H9 (cell line): ENCODE measurements at regions not wholly inside any gene's neighbourhood (a gene's known extent, or its start where the extent isn't known, plus 50 kb on each side); places are given as distances from the start of the nearest gene placed in this dataset.

Experiments used
- DNase-seq: peaks from one replicate; pipeline ENCODE4 v3.0.0-alpha.2; 2017
- H2AFZ ChIP-seq: one replicate; pipeline ENCODE4 v1.6.1; 2013; ENCODE audit warnings: mild to moderate bottlenecking, low read length, control low read depth, moderate library complexity
- H2AK5ac ChIP-seq: 2 replicates; pipeline ENCODE4 v1.6.1; 2013; ENCODE audit warnings: low read length, control low read depth, mixed read lengths; ENCODE audit not compliant: insufficient read length
- H2BK120ac ChIP-seq: one replicate; pipeline ENCODE4 v1.6.1; 2013; ENCODE audit warnings: low read depth, mild to moderate bottlenecking, low read length, control low read depth, inconsistent platforms; ENCODE audit not compliant: poor library complexity, severe bottlenecking
- H2BK12ac ChIP-seq: 2 replicates; pipeline ENCODE4 v1.6.1; 2013; ENCODE audit warnings: low read length, control low read depth, mixed read lengths, low read depth; ENCODE audit not compliant: insufficient read length
- H2BK15ac ChIP-seq: 2 replicates; pipeline ENCODE4 v1.6.1; 2013; ENCODE audit warnings: low read depth, low read length, control low read depth
- H2BK20ac ChIP-seq: one replicate; pipeline ENCODE4 v1.6.1; 2013; ENCODE audit warnings: low read depth, mild to moderate bottlenecking, low read length, control low read depth, inconsistent platforms; ENCODE audit not compliant: poor library complexity, severe bottlenecking
- H2BK5ac ChIP-seq: 2 replicates; pipeline ENCODE4 v1.6.1; 2013; ENCODE audit warnings: low read length, control low read depth, mixed read lengths; ENCODE audit not compliant: insufficient read length
- H3K14ac ChIP-seq: 2 replicates; pipeline ENCODE4 v1.6.1; 2013; ENCODE audit warnings: low read length, control low read depth; ENCODE audit not compliant: insufficient read depth
- H3K18ac ChIP-seq: 2 replicates; pipeline ENCODE4 v1.6.1; 2013; ENCODE audit warnings: low read depth, mild to moderate bottlenecking, mixed read lengths, low read length, control low read depth; ENCODE audit not compliant: insufficient read length
- H3K23ac ChIP-seq: 2 replicates; pipeline ENCODE4 v1.6.1; 2013; ENCODE audit warnings: low read length, control low read depth, mixed read lengths, low read depth; ENCODE audit not compliant: insufficient read length
- H3K23me2 ChIP-seq: 2 replicates; pipeline ENCODE4 v1.6.1; 2013; ENCODE audit warnings: low read depth, mild to moderate bottlenecking, mixed read lengths, low read length, control low read depth; ENCODE audit not compliant: insufficient read length, poor library complexity, severe bottlenecking
- H3K27ac ChIP-seq: 2 replicates; pipeline ENCODE4 v1.5.1; 2013; ENCODE audit warnings: low read length, control low read depth, mixed read lengths, low read depth; ENCODE audit not compliant: insufficient read length
- H3K27me3 ChIP-seq: 2 replicates; pipeline ENCODE4 v1.6.1; 2013; ENCODE audit warnings: low read length, control low read depth, inconsistent platforms; ENCODE audit not compliant: insufficient read depth
- H3K4ac ChIP-seq: 2 replicates; pipeline ENCODE4 v1.6.1; 2013; ENCODE audit warnings: low read depth, mild to moderate bottlenecking, control low read depth, inconsistent platforms, low read length, moderate library complexity
- H3K4me1 ChIP-seq: 2 replicates; pipeline ENCODE4 v1.6.1; 2013; ENCODE audit warnings: low read length, control low read depth, inconsistent platforms; ENCODE audit not compliant: insufficient read depth
- H3K4me2 ChIP-seq: 2 replicates; pipeline ENCODE4 v1.6.1; 2013; ENCODE audit warnings: low read length, control low read depth, mixed read lengths; ENCODE audit not compliant: insufficient read length, insufficient read depth
- H3K56ac ChIP-seq: 2 replicates; pipeline ENCODE4 v1.6.1; 2013; ENCODE audit warnings: low read depth, mild to moderate bottlenecking, mixed read lengths, low read length, control low read depth; ENCODE audit not compliant: insufficient read length
- H3K79me1 ChIP-seq: 2 replicates; pipeline ENCODE4 v1.6.1; 2013; ENCODE audit warnings: low read depth, mild to moderate bottlenecking, moderate library complexity, low read length, control low read depth, inconsistent platforms; ENCODE audit not compliant: insufficient read depth, poor library complexity, severe bottlenecking
- H3K79me2 ChIP-seq: 2 replicates; pipeline ENCODE4 v1.6.1; 2013; ENCODE audit warnings: low read length, control low read depth, inconsistent platforms; ENCODE audit not compliant: insufficient read depth
- H3K9ac ChIP-seq: 2 replicates; pipeline ENCODE4 v1.6.1; 2013; ENCODE audit warnings: low read length, control low read depth, mixed read lengths; ENCODE audit not compliant: insufficient read length; ENCODE audit errors: extremely low read depth
- H3K9me3 ChIP-seq: one replicate; pipeline ENCODE4 v1.6.1; 2013; ENCODE audit warnings: low read depth, low read length, inconsistent platforms; ENCODE audit not compliant: control insufficient read depth
- H3T11ph ChIP-seq: one replicate; pipeline ENCODE4 v1.6.1; 2013; ENCODE audit warnings: mild to moderate bottlenecking, low read length, control low read depth, inconsistent platforms
- H4K20me1 ChIP-seq: one replicate; pipeline ENCODE4 v1.6.1; 2013; ENCODE audit not compliant: control insufficient read depth, insufficient read length, insufficient read depth
- H4K5ac ChIP-seq: 2 replicates; pipeline ENCODE4 v1.6.1; 2013; ENCODE audit warnings: low read depth, mild to moderate bottlenecking, mixed read lengths, low read length, control low read depth; ENCODE audit not compliant: insufficient read length
- H4K8ac ChIP-seq: replicated peaks from 2 replicates; pipeline ENCODE4 v1.6.1; 2013; ENCODE audit warnings: low read length, control low read depth, mixed read lengths, low read depth; ENCODE audit not compliant: insufficient read length
- H4K91ac ChIP-seq: 2 replicates; pipeline ENCODE4 v1.6.1; 2013; ENCODE audit warnings: low read depth, mild to moderate bottlenecking, moderate library complexity, mixed read lengths, low read length, control low read depth; ENCODE audit not compliant: insufficient read length
- H3K27ac Mint-ChIP-seq, 3 experiments: 2 replicates in 2 of 3; 3 replicates in 1 of 3; pipeline ENCODE4 v1.8.0; 2020 to 2021; ENCODE audit warnings: mixed read lengths in 3 of 3, mild to moderate bottlenecking in 1 of 3, moderate library complexity in 1 of 3
- H3K27me3 Mint-ChIP-seq: 2 replicates; pipeline ENCODE4 v1.8.0; 2021; ENCODE audit warnings: low read depth, mild to moderate bottlenecking, moderate library complexity, mixed read lengths
- H3K36me3 Mint-ChIP-seq, 3 experiments: 2 replicates in 2 of 3; 3 replicates in 1 of 3; pipeline ENCODE4 v1.8.0; 2020 to 2021; ENCODE audit warnings: low read depth in 3 of 3, mixed read lengths in 3 of 3; ENCODE audit not compliant: insufficient read depth in 1 of 3
- H3K4me1 Mint-ChIP-seq, 2 experiments: 2 replicates each; pipeline ENCODE4 v1.8.0; 2020; ENCODE audit warnings: mixed read lengths in 2 of 2
- H3K4me3 Mint-ChIP-seq, 2 experiments: 2 replicates in 1 of 2; 3 replicates in 1 of 2; pipeline ENCODE4 v1.8.0; 2020 to 2021; ENCODE audit warnings: mild to moderate bottlenecking in 2 of 2, mixed read lengths in 2 of 2, moderate library complexity in 1 of 2
- H3K9me3 Mint-ChIP-seq, 2 experiments: 2 replicates in 1 of 2; 3 replicates in 1 of 2; pipeline ENCODE4 v1.8.0; 2020; ENCODE audit warnings: mild to moderate bottlenecking in 2 of 2, mixed read lengths in 2 of 2, moderate library complexity in 1 of 2
- WGBS: extraction: QIAGEN DNeasy Blood & Tissue Kit; methylation state at CpG from one replicate; pipeline ENCODE4 v1.1.7; 2013; ENCODE audit warnings: missing lambda C conversion rate, low lambda C conversion rate, mixed read lengths; ENCODE audit not compliant: insufficient read length; ENCODE audit errors: extremely low coverage; 5-methylcytosine and 5-hydroxymethylcytosine counted together
- TF ChIP-seq, protein P1 (sequence below): fragments of 200-600 bp; sonication (generic); conservative IDR thresholded peaks from 3 replicates; pipeline ENCODE4 v1.8.0; 2021; ENCODE audit warnings: antibody characterized with exemption, mild to moderate bottlenecking

DNA sequence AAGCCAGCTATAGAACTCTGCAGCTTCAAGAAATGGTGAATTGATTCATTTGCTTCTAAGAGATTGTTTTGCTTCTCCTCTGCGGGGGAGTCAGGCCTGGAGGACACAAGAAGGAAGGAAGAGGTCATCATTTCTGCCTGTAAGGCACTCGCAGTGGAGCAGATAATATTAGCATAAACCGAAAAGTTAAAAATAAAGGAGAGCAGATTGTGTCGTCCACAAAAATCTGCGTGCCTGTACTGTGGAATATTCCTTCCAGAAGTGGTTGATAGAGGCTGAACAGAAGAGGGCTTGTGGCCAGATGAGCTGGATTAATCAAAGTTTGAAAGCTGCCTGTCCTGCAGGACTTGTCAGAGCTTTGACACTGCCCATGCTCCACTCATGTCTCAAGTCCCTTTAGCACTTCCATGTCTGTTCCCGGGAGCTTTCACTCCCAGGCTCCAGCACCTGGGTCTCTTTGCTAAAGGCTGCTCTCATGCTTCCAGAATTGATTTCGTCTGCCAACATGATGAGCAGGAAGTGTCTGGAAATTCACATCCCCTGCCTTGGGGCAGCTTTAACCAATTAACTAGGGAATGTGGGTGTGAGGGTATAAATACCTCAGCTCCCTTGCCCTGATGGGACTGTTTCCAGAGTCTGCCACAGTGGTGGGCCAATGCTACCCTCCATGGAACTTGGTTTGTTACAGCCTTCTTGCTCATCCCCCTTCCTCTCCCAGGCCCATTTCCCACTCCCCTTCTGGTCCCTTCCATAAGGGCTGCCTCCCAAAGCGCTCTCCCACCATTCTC lies 65.1 kb upstream of the STX16 start:
- Histone ChIP-seq H2AK5ac (no peak overlapping the region), H3K23me2 (peaks cover 5% of the 10 kb centered on the region), H4K8ac (no peak overlapping the region), H2BK20ac (no peak overlapping the region), H3K4me1 (no peaks in the 10 kb centered on the region), H2BK5ac (no peak overlapping the region), H3K4me2 (no peak overlapping the region), H3K9ac (no peak overlapping the region), H3K14ac (no peak overlapping the region), H3K27ac (no peak overlapping the region), H3K23ac (no peak overlapping the region), H2BK15ac (no peak overlapping the region), H4K20me1 (no peaks in the 10 kb centered on the region), H3K56ac (no peak overlapping the region), H2BK120ac (no peak overlapping the region), H4K5ac (no peak overlapping the region), H3T11ph (no peak overlapping the region), H3K79me1 (no peaks in the 10 kb centered on the region), H2BK12ac (no peak overlapping the region), H3K9me3 (no peaks in the 10 kb centered on the region), H4K91ac (no peak overlapping the region), H3K18ac (no peak overlapping the region), H3K79me2 (no peaks in the 10 kb centered on the region), H3K27me3 (no peaks in the 10 kb centered on the region), H3K4ac (no peak overlapping the region), H2AFZ (no peak overlapping the region)
- Mint-ChIP-seq H3K36me3 (no peaks in the 10 kb centered on the region), H3K9me3 (peaks cover 4 to 9% of the 10 kb centered on the region in 2 experiments; a peak in 4 of 5 replicates), H3K27me3 (peaks cover 19% of the 10 kb centered on the region), H3K4me1 (peaks cover 13 to 16% of the 10 kb centered on the region in 2 experiments), H3K4me3 (no peak overlapping the region), H3K27ac (peak overlapping the region in 1 of 3 experiments; percentile 9; a peak in 1 of 7 replicates)
- DNase-seq, result no peak
- TF ChIP-seq, protein P1, sequence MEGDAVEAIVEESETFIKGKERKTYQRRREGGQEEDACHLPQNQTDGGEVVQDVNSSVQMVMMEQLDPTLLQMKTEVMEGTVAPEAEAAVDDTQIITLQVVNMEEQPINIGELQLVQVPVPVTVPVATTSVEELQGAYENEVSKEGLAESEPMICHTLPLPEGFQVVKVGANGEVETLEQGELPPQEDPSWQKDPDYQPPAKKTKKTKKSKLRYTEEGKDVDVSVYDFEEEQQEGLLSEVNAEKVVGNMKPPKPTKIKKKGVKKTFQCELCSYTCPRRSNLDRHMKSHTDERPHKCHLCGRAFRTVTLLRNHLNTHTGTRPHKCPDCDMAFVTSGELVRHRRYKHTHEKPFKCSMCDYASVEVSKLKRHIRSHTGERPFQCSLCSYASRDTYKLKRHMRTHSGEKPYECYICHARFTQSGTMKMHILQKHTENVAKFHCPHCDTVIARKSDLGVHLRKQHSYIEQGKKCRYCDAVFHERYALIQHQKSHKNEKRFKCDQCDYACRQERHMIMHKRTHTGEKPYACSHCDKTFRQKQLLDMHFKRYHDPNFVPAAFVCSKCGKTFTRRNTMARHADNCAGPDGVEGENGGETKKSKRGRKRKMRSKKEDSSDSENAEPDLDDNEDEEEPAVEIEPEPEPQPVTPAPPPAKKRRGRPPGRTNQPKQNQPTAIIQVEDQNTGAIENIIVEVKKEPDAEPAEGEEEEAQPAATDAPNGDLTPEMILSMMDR, result no peak
- no CpG with 5 or more reads among the region's 8 CpGs for WGBS
